ENCODE measurements at regions not wholly inside any gene's neighbourhood (a gene's known extent, or its start where the extent isn't known, plus 50 kb on each side); places are given as distances from the start of the nearest gene placed in this dataset.
"Not testable (repeated sequence)": the region's sequence is repeated elsewhere in the genome, so short reads cannot be mapped to it uniquely, and the experiment has no call there.

- DNase-seq (ENCODE audit: low spot score) = no peak
These were observed 608.1 kb upstream of the AADAT start for GRCh38 chr4:170697845-170698244.

GRCh38 chr4:170697045-170697444 lies 607.3 kb upstream of the AADAT start:
- DNase-seq (ENCODE audit: low spot score) = no peak

- no peak for DNase-seq (ENCODE audit: low spot score)
These were observed 601.4 kb upstream of the AADAT start for GRCh38 chr4:170691168-170691567.

- DNase-seq (ENCODE audit: low spot score) = no peak
These were observed 598.0 kb upstream of the AADAT start for GRCh38 chr4:170687751-170688150.

GRCh38 chr4:170685701-170686100 lies 595.9 kb upstream of the AADAT start:
- DNase-seq (ENCODE audit: low spot score) = not testable (repeated sequence)

GRCh38 chr4:170682558-170683294 lies 593.0 kb upstream of the AADAT start:
- no peak for DNase-seq (ENCODE audit: low spot score)

GRCh38 chr4:170682087-170682486 lies 592.3 kb upstream of the AADAT start:
- DNase-seq (ENCODE audit: low spot score) = not testable (repeated sequence)

- DNase-seq (ENCODE audit: low spot score) = no peak
These were observed 586.0 kb upstream of the AADAT start for GRCh38 chr4:170675568-170676262.

GRCh38 chr4:170674176-170674575 lies 584.4 kb upstream of the AADAT start:
- DNase-seq (ENCODE audit: low spot score) = no peak

- DNase-seq (ENCODE audit: low spot score) = no peak
These were observed 582.7 kb upstream of the AADAT start for GRCh38 chr4:170672381-170672965.

GRCh38 chr4:170671171-170671570 lies 581.4 kb upstream of the AADAT start:
- DNase-seq (ENCODE audit: low spot score) = no peak

GRCh38 chr4:170667814-170668213 lies 578.1 kb upstream of the AADAT start:
- no peak for DNase-seq (ENCODE audit: low spot score)

- no peak for DNase-seq (ENCODE audit: low spot score)
These were observed 577.2 kb upstream of the AADAT start for GRCh38 chr4:170666909-170667308.

- DNase-seq (ENCODE audit: low spot score) = no peak
These were observed 572.5 kb upstream of the AADAT start for GRCh38 chr4:170662250-170662649.

- DNase-seq (ENCODE audit: low spot score) = no peak
These were observed 568.0 kb upstream of the AADAT start for GRCh38 chr4:170657761-170658160.

- DNase-seq (ENCODE audit: low spot score) = no peak
These were observed 566.8 kb upstream of the AADAT start for GRCh38 chr4:170656506-170656905.

- no peak for DNase-seq (ENCODE audit: low spot score)
These were observed 562.8 kb upstream of the AADAT start for GRCh38 chr4:170652571-170652970.

GRCh38 chr4:170651786-170652185 lies 562.0 kb upstream of the AADAT start:
- DNase-seq (ENCODE audit: low spot score) = no peak

- no peak for DNase-seq (ENCODE audit: low spot score)
These were observed 537.7 kb upstream of the AADAT start for GRCh38 chr4:170627418-170627817.

GRCh38 chr4:170623899-170624298 lies 534.1 kb upstream of the AADAT start:
- no peak for DNase-seq (ENCODE audit: low spot score)

- no peak for DNase-seq (ENCODE audit: low spot score)
These were observed 520.7 kb upstream of the AADAT start for GRCh38 chr4:170610434-170610833.

- no peak for DNase-seq (ENCODE audit: low spot score)
These were observed 510.1 kb upstream of the AADAT start for GRCh38 chr4:170599894-170600293.

GRCh38 chr4:170591076-170591475 lies 501.3 kb upstream of the AADAT start:
- DNase-seq (ENCODE audit: low spot score) = no peak

Data from hepatic stellate cell (primary cell).